ENCODE measurements at regions not wholly inside any gene's neighbourhood (a gene's known extent, or its start where the extent isn't known, plus 50 kb on each side); places are given as distances from the start of the nearest gene placed in this dataset.

GRCh38 chr2:222064286-222064685 lies 234.5 kb downstream of the PAX3 start:
- H3K4me1 ChIP-seq (ENCODE audit: control insufficient read depth, insufficient read depth, low read length, poor library complexity, severe bottlenecking): no peaks in the 10 kb centered on the region
- H3K27ac ChIP-seq (ENCODE audit: low read depth, low read length, severe bottlenecking): no peak overlapping the region
- H3K36me3 ChIP-seq (ENCODE audit: control insufficient read depth, insufficient read depth, low read length): no peaks in the 10 kb centered on the region
- no peaks in the 10 kb centered on the region for H3K9me3 ChIP-seq (ENCODE audit: control insufficient read depth, low read length)
- no peak overlapping the region for H3K4me3 ChIP-seq (ENCODE audit: extremely low read depth, insufficient read depth, low read length, poor library complexity, severe bottlenecking)
- 94% methylated on average over 2 of the region's 2 CpGs; no CpG with 5 or more reads in 1 of the 2 experiments for WGBS, 2 experiments (ENCODE audit: insufficient coverage in 2 of 2)

GRCh38 chr2:222058819-222059445 lies 239.9 kb downstream of the PAX3 start:
- 83 to 94% methylated on average over 1 to 2 of the region's 2 CpGs for WGBS, 2 experiments (ENCODE audit: insufficient coverage in 2 of 2)

GRCh38 chr2:222057347-222058073 lies 241.3 kb downstream of the PAX3 start:
- Histone ChIP-seq H3K36me3 (ENCODE audit: control insufficient read depth, insufficient read depth, low read length) (no peaks in the 10 kb centered on the region), H3K4me3 (ENCODE audit: extremely low read depth, insufficient read depth, low read length, poor library complexity, severe bottlenecking) (no peak overlapping the region), H3K4me1 (ENCODE audit: control insufficient read depth, insufficient read depth, low read length, poor library complexity, severe bottlenecking) (peaks cover 3% of the 10 kb centered on the region), H3K27ac (ENCODE audit: low read depth, low read length, severe bottlenecking) (no peak overlapping the region), H3K9me3 (ENCODE audit: control insufficient read depth, low read length) (no peaks in the 10 kb centered on the region)
- WGBS, 2 experiments (ENCODE audit: insufficient coverage in 2 of 2): 43 to 55% methylated on average over 5 to 6 of the region's 6 CpGs

More at GRCh38 chr2:222058819-222059445, 239.9 kb downstream of the PAX3 start:
- no peaks in the 10 kb centered on the region for H3K9me3 ChIP-seq (ENCODE audit: control insufficient read depth, low read length)
- no peak overlapping the region for H3K27ac ChIP-seq (ENCODE audit: low read depth, low read length, severe bottlenecking)
- H3K4me3 ChIP-seq (ENCODE audit: extremely low read depth, insufficient read depth, low read length, poor library complexity, severe bottlenecking): no peak overlapping the region
- H3K36me3 ChIP-seq (ENCODE audit: control insufficient read depth, insufficient read depth, low read length): no peaks in the 10 kb centered on the region
- peaks cover 3% of the 10 kb centered on the region for H3K4me1 ChIP-seq (ENCODE audit: control insufficient read depth, insufficient read depth, low read length, poor library complexity, severe bottlenecking)

- H3K36me3 ChIP-seq (ENCODE audit: control insufficient read depth, insufficient read depth, low read length): no peaks in the 10 kb centered on the region
- WGBS, 2 experiments (ENCODE audit: insufficient coverage in 2 of 2): 0 to 14% methylated on average over 1 of the region's 4 CpGs
- H3K27ac ChIP-seq (ENCODE audit: low read depth, low read length, severe bottlenecking): no peak overlapping the region
- no peaks in the 10 kb centered on the region for H3K9me3 ChIP-seq (ENCODE audit: control insufficient read depth, low read length)
- H3K4me1 ChIP-seq (ENCODE audit: control insufficient read depth, insufficient read depth, low read length, poor library complexity, severe bottlenecking): peaks cover 3% of the 10 kb centered on the region
- H3K4me3 ChIP-seq (ENCODE audit: extremely low read depth, insufficient read depth, low read length, poor library complexity, severe bottlenecking): no peak overlapping the region
Observed at GRCh38 chr2:222055328-222055727, 243.5 kb downstream of the PAX3 start.

- peaks cover 3% of the 10 kb centered on the region for H3K4me1 ChIP-seq (ENCODE audit: control insufficient read depth, insufficient read depth, low read length, poor library complexity, severe bottlenecking)
Observed at GRCh38 chr2:222054813-222055212, 244.0 kb downstream of the PAX3 start.

GRCh38 chr2:222052934-222053367 lies 245.8 kb downstream of the PAX3 start:
- Histone ChIP-seq H3K4me3 (ENCODE audit: extremely low read depth, insufficient read depth, low read length, poor library complexity, severe bottlenecking) (no peak overlapping the region), H3K4me1 (ENCODE audit: control insufficient read depth, insufficient read depth, low read length, poor library complexity, severe bottlenecking) (peaks cover 3% of the 10 kb centered on the region), H3K36me3 (ENCODE audit: control insufficient read depth, insufficient read depth, low read length) (no peaks in the 10 kb centered on the region), H3K9me3 (ENCODE audit: control insufficient read depth, low read length) (no peaks in the 10 kb centered on the region), H3K27ac (ENCODE audit: low read depth, low read length, severe bottlenecking) (no peak overlapping the region)
- WGBS, 2 experiments (ENCODE audit: insufficient coverage in 2 of 2): 1 to 4% methylated on average over 6 to 7 of the region's 9 CpGs

More at GRCh38 chr2:222054813-222055212, 244.0 kb downstream of the PAX3 start:
- 67 to 83% methylated on average over 1 of the region's 3 CpGs for WGBS, 2 experiments (ENCODE audit: insufficient coverage in 2 of 2)
- Histone ChIP-seq H3K36me3 (ENCODE audit: control insufficient read depth, insufficient read depth, low read length) (no peaks in the 10 kb centered on the region), H3K27ac (ENCODE audit: low read depth, low read length, severe bottlenecking) (no peak overlapping the region), H3K4me3 (ENCODE audit: extremely low read depth, insufficient read depth, low read length, poor library complexity, severe bottlenecking) (no peak overlapping the region), H3K9me3 (ENCODE audit: control insufficient read depth, low read length) (no peaks in the 10 kb centered on the region)

- no peaks in the 10 kb centered on the region for H3K36me3 ChIP-seq (ENCODE audit: control insufficient read depth, insufficient read depth, low read length)
- no CpG with 5 or more reads among the region's 4 CpGs for WGBS, 2 experiments (ENCODE audit: insufficient coverage in 2 of 2)
Observed at GRCh38 chr2:222050981-222051380, 247.8 kb downstream of the PAX3 start.

GRCh38 chr2:222049946-222050345 lies 248.9 kb downstream of the PAX3 start:
- Histone ChIP-seq H3K4me1 (ENCODE audit: control insufficient read depth, insufficient read depth, low read length, poor library complexity, severe bottlenecking) (peaks cover 1% of the 10 kb centered on the region), H3K27ac (ENCODE audit: low read depth, low read length, severe bottlenecking) (no peak overlapping the region), H3K36me3 (ENCODE audit: control insufficient read depth, insufficient read depth, low read length) (no peaks in the 10 kb centered on the region), H3K9me3 (ENCODE audit: control insufficient read depth, low read length) (no peaks in the 10 kb centered on the region), H3K4me3 (ENCODE audit: extremely low read depth, insufficient read depth, low read length, poor library complexity, severe bottlenecking) (no peak overlapping the region)
- 70% methylated on average over 2 of the region's 3 CpGs; no CpG with 5 or more reads in 1 of the 2 experiments for WGBS, 2 experiments (ENCODE audit: insufficient coverage in 2 of 2)

More at GRCh38 chr2:222050981-222051380, 247.8 kb downstream of the PAX3 start:
- Histone ChIP-seq H3K4me3 (ENCODE audit: extremely low read depth, insufficient read depth, low read length, poor library complexity, severe bottlenecking) (no peak overlapping the region), H3K27ac (ENCODE audit: low read depth, low read length, severe bottlenecking) (no peak overlapping the region), H3K9me3 (ENCODE audit: control insufficient read depth, low read length) (no peaks in the 10 kb centered on the region), H3K4me1 (ENCODE audit: control insufficient read depth, insufficient read depth, low read length, poor library complexity, severe bottlenecking) (peaks cover 3% of the 10 kb centered on the region)

- peaks cover 4% of the 10 kb centered on the region for H3K4me1 ChIP-seq (ENCODE audit: control insufficient read depth, insufficient read depth, low read length, poor library complexity, severe bottlenecking)
- H3K36me3 ChIP-seq (ENCODE audit: control insufficient read depth, insufficient read depth, low read length): no peaks in the 10 kb centered on the region
- 77 to 94% methylated on average over 2 of the region's 4 CpGs for WGBS, 2 experiments (ENCODE audit: insufficient coverage in 2 of 2)
Observed at GRCh38 chr2:222043897-222044296, 254.9 kb downstream of the PAX3 start.

GRCh38 chr2:222042666-222043065 lies 256.1 kb downstream of the PAX3 start:
- Histone ChIP-seq H3K4me3 (ENCODE audit: extremely low read depth, insufficient read depth, low read length, poor library complexity, severe bottlenecking) (no peak overlapping the region), H3K4me1 (ENCODE audit: control insufficient read depth, insufficient read depth, low read length, poor library complexity, severe bottlenecking) (peaks cover 4% of the 10 kb centered on the region), H3K27ac (ENCODE audit: low read depth, low read length, severe bottlenecking) (no peak overlapping the region), H3K36me3 (ENCODE audit: control insufficient read depth, insufficient read depth, low read length) (no peaks in the 10 kb centered on the region), H3K9me3 (ENCODE audit: control insufficient read depth, low read length) (no peaks in the 10 kb centered on the region)
- WGBS, 2 experiments (ENCODE audit: insufficient coverage in 2 of 2): 95 to 100% methylated on average over 2 of the region's 4 CpGs

More at GRCh38 chr2:222043897-222044296, 254.9 kb downstream of the PAX3 start:
- H3K9me3 ChIP-seq (ENCODE audit: control insufficient read depth, low read length): no peaks in the 10 kb centered on the region
- no peak overlapping the region for H3K27ac ChIP-seq (ENCODE audit: low read depth, low read length, severe bottlenecking)
- H3K4me3 ChIP-seq (ENCODE audit: extremely low read depth, insufficient read depth, low read length, poor library complexity, severe bottlenecking): no peak overlapping the region

- Histone ChIP-seq H3K27ac (ENCODE audit: low read depth, low read length, severe bottlenecking) (no peak overlapping the region), H3K36me3 (ENCODE audit: control insufficient read depth, insufficient read depth, low read length) (no peaks in the 10 kb centered on the region), H3K4me1 (ENCODE audit: control insufficient read depth, insufficient read depth, low read length, poor library complexity, severe bottlenecking) (peaks cover 4% of the 10 kb centered on the region), H3K9me3 (ENCODE audit: control insufficient read depth, low read length) (no peaks in the 10 kb centered on the region), H3K4me3 (ENCODE audit: extremely low read depth, insufficient read depth, low read length, poor library complexity, severe bottlenecking) (no peak overlapping the region)
- 86% methylated on average over 1 of the region's 2 CpGs; no CpG with 5 or more reads in 1 of the 2 experiments for WGBS, 2 experiments (ENCODE audit: insufficient coverage in 2 of 2)
Observed at GRCh38 chr2:222040333-222040732, 258.5 kb downstream of the PAX3 start.
